Activated CD8-positive, alpha-beta T cell treated with anti-CD3 and anti-CD28 coated beads for 36 hours (primary cell): ENCODE measurements at regions not wholly inside any gene's neighbourhood (a gene's known extent, or its start where the extent isn't known, plus 50 kb on each side); places are given as distances from the start of the nearest gene placed in this dataset.
"Not testable (repeated sequence)": the region's sequence is repeated elsewhere in the genome, so short reads cannot be mapped to it uniquely, and the experiment has no call there.

Source experiments
- ATAC-seq: fragments of 200-7000 bp; cut with Tn5 transposase; one replicate; pipeline ENCODE4 v1.10.0; 2021; ENCODE audit warnings: mild to moderate bottlenecking, moderate library complexity
- CTCF ChIA-PET: fragments of 350-600 bp; sonication (Branson Sonifier 250); formaldehyde crosslinking; loops from one replicate; lab custom pipeline; 2021; ENCODE audit warnings: antibody characterized with exemption; lab: Charles Lee
- POLR2A ChIA-PET: fragments of 350-600 bp; sonication (Branson Sonifier 250); formaldehyde crosslinking; loops from one replicate; lab custom pipeline; 2021; ENCODE audit warnings: antibody characterized with exemption; lab: Charles Lee
- DNase-seq: peaks from one replicate; pipeline ENCODE4 v3.0.0-alpha.2; 2020
- H3K27ac Mint-ChIP-seq: one replicate; pipeline ENCODE4 v1.8.0; 2021; ENCODE audit warnings: mild to moderate bottlenecking, mixed read lengths
- H3K27me3 Mint-ChIP-seq: one replicate; pipeline ENCODE4 v1.8.0; 2021; ENCODE audit warnings: mixed read lengths
- H3K36me3 Mint-ChIP-seq: one replicate; pipeline ENCODE4 v1.8.0; 2021; ENCODE audit warnings: low read depth, mixed read lengths
- H3K4me1 Mint-ChIP-seq: one replicate; pipeline ENCODE4 v1.8.0; 2021; ENCODE audit warnings: low read depth, mixed read lengths
- H3K4me3 Mint-ChIP-seq: one replicate; pipeline ENCODE4 v1.8.0; 2021; ENCODE audit warnings: mild to moderate bottlenecking, moderate library complexity, mixed read lengths
- H3K9me3 Mint-ChIP-seq: one replicate; pipeline ENCODE4 v1.8.0; 2021; ENCODE audit warnings: mixed read lengths
- CTCF ChIP-seq: fragments of 200-600 bp; IDR thresholded peaks from one replicate; pipeline ENCODE4 v1.8.0; 2022; ENCODE audit warnings: antibody characterized with exemption, mild to moderate bottlenecking
- intact Hi-C: fragments of 100-400 bp; cut with micrococcal nuclease; formaldehyde crosslinking; loops from one replicate; pipeline ENCODE4 v1.10.0; 2022

DNA sequence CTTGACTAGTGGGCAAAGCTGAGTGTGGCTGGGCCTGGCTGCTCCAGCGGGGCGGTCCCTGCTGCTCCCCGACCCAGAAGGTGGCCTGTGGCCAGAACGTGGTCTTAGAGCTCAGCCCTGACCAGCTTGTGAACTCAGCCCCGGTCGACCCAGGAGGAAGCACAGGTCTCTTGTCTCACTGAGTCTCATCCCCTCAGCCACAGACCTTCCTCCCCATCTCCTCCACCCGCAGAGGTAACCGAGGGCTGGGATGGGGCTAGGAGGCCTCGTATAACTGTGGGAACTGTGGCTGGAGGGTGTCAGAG is 546.2 kb upstream of the B3GAT1 start:
- TF ChIP-seq CTCF, result no peak
- ChIA-PET POLR2A (no interaction called here), CTCF (no interaction called here)
- Mint-ChIP-seq H3K9me3 (no peaks in the 10 kb centered on the region), H3K36me3 (no peaks in the 10 kb centered on the region), H3K27me3 (peaks cover 3% of the 10 kb centered on the region), H3K4me1 (no peaks in the 10 kb centered on the region), H3K4me3 (no peak overlapping the region), H3K27ac (no peak overlapping the region)
- no peak for DNase-seq
- intact Hi-C loops, result no loop called here
- ATAC-seq, result no peak

- Mint-ChIP-seq H3K27ac (no peak overlapping the region), H3K27me3 (peaks cover 5% of the 10 kb centered on the region), H3K9me3 (no peaks in the 10 kb centered on the region), H3K4me3 (no peak overlapping the region), H3K4me1 (no peaks in the 10 kb centered on the region), H3K36me3 (no peaks in the 10 kb centered on the region)
- intact Hi-C loops, result no loop called here
- ChIA-PET POLR2A (no interaction called here), CTCF (no interaction called here)
- no peak for ATAC-seq
- DNase-seq, result no peak
- no peak for TF ChIP-seq CTCF
These were observed 545.7 kb upstream of the B3GAT1 start for GRCh38 chr11:134957540-134958335.

GRCh38 chr11:134956450-134957210 is 544.6 kb upstream of the B3GAT1 start:
- DNase-seq (no peak), ATAC-seq (no peak)
- CTCF ChIA-PET, result no interaction called here
- H3K36me3 Mint-ChIP-seq, result no peaks in the 10 kb centered on the region
- no peak overlapping the region for H3K4me3 Mint-ChIP-seq
- intact Hi-C loops, result no loop called here
- no peaks in the 10 kb centered on the region for H3K4me1 Mint-ChIP-seq
- no peak for TF ChIP-seq CTCF
- POLR2A ChIA-PET, result no interaction called here
- no peaks in the 10 kb centered on the region for H3K9me3 Mint-ChIP-seq
- H3K27me3 Mint-ChIP-seq, result peaks cover 5% of the 10 kb centered on the region
- H3K27ac Mint-ChIP-seq, result no peak overlapping the region

- DNase-seq, CTCF ChIA-PET, H3K36me3 Mint-ChIP-seq, ATAC-seq, H3K4me3 Mint-ChIP-seq, POLR2A ChIA-PET, H3K4me1 Mint-ChIP-seq, H3K9me3 Mint-ChIP-seq, H3K27ac Mint-ChIP-seq, intact Hi-C loops, H3K27me3 Mint-ChIP-seq: not testable (repeated sequence)
These were observed 543.9 kb upstream of the B3GAT1 start for GRCh38 chr11:134955970-134956369.

GRCh38 chr11:134955281-134955680 is 543.2 kb upstream of the B3GAT1 start:
- no peak overlapping the region for H3K4me3 Mint-ChIP-seq
- H3K27me3 Mint-ChIP-seq, result peaks cover 7% of the 10 kb centered on the region
- ChIA-PET POLR2A (no interaction called here), CTCF (no interaction called here)
- intact Hi-C loops, result no loop called here
- no peaks in the 10 kb centered on the region for H3K9me3 Mint-ChIP-seq
- ATAC-seq (no peak), DNase-seq (no peak)
- H3K4me1 Mint-ChIP-seq, result no peaks in the 10 kb centered on the region
- TF ChIP-seq CTCF, result no peak
- no peaks in the 10 kb centered on the region for H3K36me3 Mint-ChIP-seq
- H3K27ac Mint-ChIP-seq, result no peak overlapping the region

- H3K36me3 Mint-ChIP-seq, ATAC-seq, H3K27me3 Mint-ChIP-seq, intact Hi-C loops, H3K4me3 Mint-ChIP-seq, H3K27ac Mint-ChIP-seq, POLR2A ChIA-PET, DNase-seq, H3K4me1 Mint-ChIP-seq, CTCF ChIA-PET, H3K9me3 Mint-ChIP-seq: not testable (repeated sequence)
These were observed 542.4 kb upstream of the B3GAT1 start for GRCh38 chr11:134954456-134954855.

- CTCF ChIA-PET, H3K27me3 Mint-ChIP-seq, DNase-seq, POLR2A ChIA-PET, H3K9me3 Mint-ChIP-seq, H3K4me3 Mint-ChIP-seq, H3K36me3 Mint-ChIP-seq, H3K27ac Mint-ChIP-seq, H3K4me1 Mint-ChIP-seq, intact Hi-C loops, ATAC-seq: not testable (repeated sequence)
These were observed 541.5 kb upstream of the B3GAT1 start for GRCh38 chr11:134953417-134953970.
